Stimulated activated CD4-positive, alpha-beta T cell treated with anti-CD3 and anti-CD28 coated beads, Interleukin-4, amount 100 ng/mL, for 48 hours (primary cell): ENCODE measurements at regions not wholly inside any gene's neighbourhood (a gene's known extent, or its start where the extent isn't known, plus 50 kb on each side); places are given as distances from the start of the nearest gene placed in this dataset.

Source experiments
- DNase-seq, 2 donors: peaks; one replicate each; pipeline ENCODE4 v3.0.0-alpha.2; 2020; ENCODE audit warnings: low read depth in 2 of 2

GRCh38 chr18:34592961-34593382, 117.1 kb upstream of the DTNA start:
- DNase-seq = no peak

- DNase-seq = no peak
These were observed 115.8 kb upstream of the DTNA start for GRCh38 chr18:34594266-34594665.

DNA sequence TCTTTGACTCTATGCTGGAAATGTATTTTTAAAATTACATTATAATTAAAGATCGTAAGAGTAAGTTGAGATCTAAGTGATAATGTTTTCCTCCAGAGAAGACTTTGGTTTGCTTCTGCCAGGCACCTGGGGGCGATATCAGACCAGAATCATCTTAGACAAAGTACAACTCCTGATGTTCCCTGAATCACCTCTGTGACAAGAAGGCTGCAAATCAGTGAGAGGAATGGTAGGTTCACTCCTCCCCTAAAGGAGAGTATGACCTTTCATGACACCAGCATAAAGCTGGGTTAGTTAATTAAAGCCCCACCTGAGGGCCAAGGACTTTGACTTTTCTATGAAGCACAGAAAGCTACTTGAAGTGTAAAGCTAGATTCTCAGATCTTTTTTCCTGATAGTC, 114.4 kb upstream of the DTNA start:
- DNase-seq = no peak

GRCh38 chr18:34598120-34598635, 111.9 kb upstream of the DTNA start:
- no peak for DNase-seq

DNA sequence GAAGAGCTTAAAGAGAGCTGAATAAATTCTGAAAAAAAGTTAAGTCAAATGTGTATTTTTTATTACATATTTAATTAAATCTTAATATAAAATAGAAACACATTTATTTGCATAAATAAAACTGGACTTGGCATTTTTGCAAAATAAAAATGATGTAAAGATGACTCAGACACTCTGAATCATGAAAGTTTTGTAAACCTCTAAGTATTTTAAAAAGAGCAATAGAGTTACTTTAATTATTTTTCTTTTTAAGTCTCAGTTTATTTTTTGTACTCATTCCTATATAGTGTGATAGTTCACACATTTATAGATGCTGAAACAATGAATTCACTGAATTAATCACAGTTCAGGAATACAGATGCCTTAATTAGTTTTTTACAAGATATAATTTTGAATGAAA, 109.9 kb upstream of the DTNA start:
- no peak for DNase-seq

DNA sequence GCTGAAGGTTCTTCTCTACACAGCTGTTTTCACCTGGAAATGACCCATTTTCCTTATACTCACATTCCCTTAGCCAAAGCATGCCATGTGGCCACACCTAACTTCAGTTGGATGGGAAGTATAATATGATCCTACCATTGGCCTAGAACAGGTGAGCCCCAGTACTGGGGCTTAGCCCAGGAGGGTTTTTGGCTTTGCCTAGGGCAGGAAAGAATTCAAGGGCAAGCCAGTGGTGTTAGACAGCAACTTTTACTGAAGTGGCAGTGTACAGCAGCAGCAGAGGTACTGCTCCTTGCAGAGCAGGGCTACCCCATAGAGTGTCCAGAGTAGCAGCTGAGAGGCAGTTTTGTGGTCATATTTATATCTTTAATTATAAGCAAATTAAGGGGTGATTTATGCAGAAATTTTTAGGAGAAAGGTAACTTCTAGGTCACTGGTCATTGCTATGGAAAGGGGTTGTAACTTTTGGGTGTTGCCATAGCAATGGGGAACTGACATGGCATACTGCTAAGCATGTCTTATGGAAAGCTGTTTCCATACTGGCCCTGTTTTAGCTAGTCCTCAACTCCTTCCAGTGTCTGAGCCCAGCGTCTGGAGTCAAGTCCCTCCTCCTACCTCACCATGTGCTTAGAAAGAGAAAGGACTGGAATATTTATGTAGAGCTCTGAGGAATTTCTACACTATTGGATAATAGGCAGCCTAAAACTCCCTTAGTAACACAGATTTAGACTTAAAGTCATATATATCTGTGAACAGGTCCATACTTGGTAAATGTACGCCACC, 109.0 kb upstream of the DTNA start:
- DNase-seq = no peak

- no peak for DNase-seq
These were observed 105.5 kb upstream of the DTNA start for GRCh38 chr18:34604591-34604990.

- no peak for DNase-seq
These were observed 103.2 kb upstream of the DTNA start for GRCh38 chr18:34606851-34607250.

- no peak for DNase-seq
These were observed 102.0 kb upstream of the DTNA start for GRCh38 chr18:34608064-34608463.

DNA sequence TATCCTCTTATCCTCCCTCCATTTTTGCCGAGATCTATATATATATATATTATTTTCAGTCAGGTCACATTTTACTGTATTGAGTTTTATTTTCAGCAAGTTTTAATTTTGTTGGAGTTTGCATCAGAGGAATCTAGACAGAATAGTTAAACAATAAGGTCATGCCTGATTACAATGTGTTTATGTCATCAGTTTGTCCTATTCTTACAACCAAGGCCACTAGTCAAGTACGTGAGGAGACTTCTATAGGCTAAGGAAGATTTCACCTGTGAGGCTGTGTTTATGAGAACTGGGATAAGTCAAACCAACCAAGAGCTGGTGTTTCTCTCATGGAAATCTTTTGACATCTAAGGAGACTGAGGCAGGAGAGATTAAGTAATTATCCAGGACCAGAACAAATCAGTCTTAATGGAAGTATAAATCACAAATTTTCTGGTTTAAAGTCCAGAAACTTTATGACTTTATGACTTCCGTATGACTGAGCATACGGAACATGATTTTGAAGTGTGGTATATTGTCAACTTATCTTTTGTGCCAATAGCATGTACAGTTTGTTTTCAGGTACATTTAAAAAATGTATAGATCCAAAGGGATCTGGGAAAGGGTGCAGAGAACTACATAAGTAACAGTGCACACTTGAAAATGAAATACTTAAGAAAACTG, 100.0 kb upstream of the DTNA start:
- DNase-seq = no peak

GRCh38 chr18:34611904-34612303, 98.2 kb upstream of the DTNA start:
- no peak for DNase-seq

GRCh38 chr18:34620258-34620861, 89.7 kb upstream of the DTNA start:
- DNase-seq = no peak

DNA sequence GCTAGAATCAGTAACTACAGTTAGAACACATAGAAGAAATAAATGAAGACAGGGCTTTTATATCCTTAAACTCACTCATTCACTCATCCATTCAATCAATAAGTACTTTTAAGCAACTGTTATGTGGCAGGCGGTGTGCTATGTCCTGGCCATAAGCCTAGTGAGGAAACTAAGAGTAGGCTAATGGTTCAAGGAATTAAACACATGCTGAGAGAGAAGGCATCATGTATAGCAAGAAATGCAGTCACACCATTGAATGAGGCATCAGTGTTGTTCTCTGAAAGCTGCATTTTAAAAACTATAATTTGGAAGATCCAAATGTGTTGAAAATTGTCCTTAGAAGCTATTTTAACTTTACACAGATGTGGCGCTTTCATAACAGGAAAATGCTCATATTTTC, 86.5 kb upstream of the DTNA start:
- no peak for DNase-seq

DNA sequence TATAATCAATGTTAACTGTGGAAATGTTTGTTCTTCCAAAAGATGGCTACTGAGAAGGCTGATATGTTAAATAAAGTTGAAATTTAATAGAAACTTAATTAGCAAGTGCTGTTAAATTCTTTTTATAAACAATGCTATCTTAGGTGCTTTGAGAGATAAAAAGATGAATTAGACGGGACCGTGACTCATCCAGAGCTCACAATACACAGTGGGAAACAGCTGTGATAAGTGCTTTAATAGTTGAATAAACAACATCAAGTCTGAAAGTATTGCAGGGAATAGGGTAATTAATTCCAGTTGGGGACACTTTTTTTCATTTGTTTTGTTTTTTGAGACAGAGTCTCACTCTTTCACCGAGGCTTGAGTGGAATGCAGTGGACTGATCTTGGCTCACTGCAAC, 85.5 kb upstream of the DTNA start:
- no peak for DNase-seq

- no peak for DNase-seq
These were observed 83.5 kb upstream of the DTNA start for GRCh38 chr18:34626404-34627136.

- no peak for DNase-seq
These were observed 82.8 kb upstream of the DTNA start for GRCh38 chr18:34627137-34627920.

DNA sequence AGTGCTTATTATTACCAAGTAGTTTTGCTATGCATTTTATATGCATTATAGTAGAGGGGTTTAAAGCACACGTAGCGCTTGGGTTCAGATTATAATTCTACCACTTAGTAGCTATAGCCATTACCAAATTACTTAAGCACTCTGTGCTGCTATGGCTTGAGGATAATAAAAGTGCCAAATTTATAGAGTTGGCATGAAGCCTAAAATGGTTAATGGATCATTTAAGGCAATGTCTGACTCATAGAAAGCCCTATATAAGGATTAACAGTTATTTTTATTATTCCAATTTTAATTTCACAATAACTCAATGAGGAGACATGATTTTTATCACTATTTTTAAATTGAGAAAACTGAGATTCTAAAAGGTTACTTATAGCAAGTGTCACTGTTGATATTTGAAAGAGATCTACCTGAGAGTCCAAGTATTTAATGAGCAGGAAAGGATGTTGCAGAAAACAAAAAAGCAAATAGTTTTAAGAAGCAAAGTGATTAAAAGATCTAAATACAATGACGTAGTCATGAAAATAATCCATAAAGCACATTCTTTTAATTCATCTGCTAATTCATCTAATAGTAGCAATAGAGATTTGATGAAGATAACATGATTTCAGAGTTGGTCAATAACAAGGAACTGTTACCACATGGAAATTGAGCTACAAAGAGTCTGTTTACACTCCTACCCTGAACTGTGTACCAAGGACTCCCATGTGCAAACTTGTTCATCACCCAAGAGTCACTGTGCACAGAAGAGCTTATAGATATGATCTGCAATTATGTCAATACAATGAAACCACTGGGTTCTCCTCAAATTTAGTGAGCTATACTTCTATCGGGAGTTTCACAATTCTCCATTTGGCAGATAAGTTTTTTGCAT, 78.8 kb upstream of the DTNA start:
- DNase-seq = no peak

- DNase-seq = no peak
These were observed 77.8 kb upstream of the DTNA start for GRCh38 chr18:34632321-34632720.

DNA sequence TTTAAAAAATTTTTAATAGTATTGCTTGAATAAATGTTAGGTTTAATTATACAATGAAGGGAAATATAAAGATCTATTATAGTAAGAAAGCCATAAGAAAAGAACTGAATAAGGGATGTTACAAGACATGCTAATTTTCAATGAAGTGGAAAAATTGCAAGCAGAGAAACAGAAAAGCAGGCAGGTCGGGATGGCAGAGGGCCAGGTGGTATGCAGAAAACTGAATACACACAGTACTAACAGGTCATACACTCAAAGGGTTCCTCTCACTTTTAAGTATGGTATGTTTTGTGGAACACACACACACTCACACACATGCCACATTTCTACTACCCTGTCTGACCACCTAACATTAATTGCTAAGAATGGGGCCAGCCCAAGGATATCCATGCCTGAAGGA, 76.7 kb upstream of the DTNA start:
- no peak for DNase-seq

GRCh38 chr18:34637094-34637801, 72.8 kb upstream of the DTNA start:
- no peak for DNase-seq
